Neuronal stem cell (in vitro differentiated cells): ENCODE measurements at regions not wholly inside any gene's neighbourhood (a gene's known extent, or its start where the extent isn't known, plus 50 kb on each side); places are given as distances from the start of the nearest gene placed in this dataset.

ENCODE experiments used
- DNase-seq: peaks from one replicate; pipeline ENCODE4 v3.0.0-alpha.2; 2013; ENCODE audit warnings: low spot score
- H2AFZ ChIP-seq: one replicate; pipeline ENCODE4 v1.6.1; 2013; ENCODE audit warnings: mild to moderate bottlenecking, low read length, inconsistent platforms
- H2AK5ac ChIP-seq: 2 replicates; pipeline ENCODE4 v1.6.1; 2013; ENCODE audit warnings: low read depth, mild to moderate bottlenecking, inconsistent platforms, low read length, moderate library complexity, mixed read lengths
- H2BK120ac ChIP-seq: 2 replicates; pipeline ENCODE4 v1.6.1; 2013; ENCODE audit warnings: low read depth, mild to moderate bottlenecking, inconsistent platforms, low read length, moderate library complexity, mixed read lengths
- H2BK12ac ChIP-seq: one replicate; pipeline ENCODE4 v1.6.1; 2013; ENCODE audit warnings: low read length, inconsistent platforms
- H2BK15ac ChIP-seq: 2 replicates; pipeline ENCODE4 v1.6.1; 2013; ENCODE audit warnings: mild to moderate bottlenecking, low read length, inconsistent platforms, mixed read lengths
- H2BK5ac ChIP-seq: one replicate; pipeline ENCODE4 v1.6.1; 2013; ENCODE audit warnings: inconsistent platforms, mild to moderate bottlenecking, low read length, moderate library complexity
- H3K14ac ChIP-seq: one replicate; pipeline ENCODE4 v1.6.1; 2013; ENCODE audit warnings: low read length, inconsistent platforms
- H3K18ac ChIP-seq: 2 replicates; pipeline ENCODE4 v1.6.1; 2013; ENCODE audit warnings: low read length, inconsistent platforms
- H3K23ac ChIP-seq: 2 replicates; pipeline ENCODE4 v1.6.1; 2013; ENCODE audit warnings: low read depth, mild to moderate bottlenecking, mixed read lengths, low read length, inconsistent platforms; ENCODE audit not compliant: poor library complexity
- H3K27ac ChIP-seq: replicated peaks from 3 replicates; pipeline ENCODE4 v1.5.1; 2013; ENCODE audit warnings: low read length, inconsistent platforms
- H3K27me3 ChIP-seq, 3 experiments: 2 replicates each; pipeline ENCODE4 v1.6.1; 2013; ENCODE audit warnings: low read length in 3 of 3, mild to moderate bottlenecking in 2 of 3, inconsistent platforms in 1 of 3, low read depth in 1 of 3, mixed read lengths in 1 of 3, moderate library complexity in 1 of 3; ENCODE audit not compliant: control insufficient read depth in 3 of 3, insufficient read depth in 3 of 3
- H3K36me3 ChIP-seq, 2 donors: replicated peaks in 1 of 2; 2 replicates each; pipeline ENCODE4 v1.6.1; 2013; ENCODE audit warnings: low read length in 2 of 2; ENCODE audit not compliant: control insufficient read depth in 2 of 2, insufficient read depth in 2 of 2
- H3K4ac ChIP-seq: 2 replicates; pipeline ENCODE4 v1.6.1; 2013; ENCODE audit warnings: inconsistent platforms, mild to moderate bottlenecking, low read length, moderate library complexity
- H3K4me1 ChIP-seq, 2 donors: 1 replicate in 1 of 2; 2 replicates in 1 of 2; pipeline ENCODE4 v1.6.1; 2013; ENCODE audit warnings: low read length in 2 of 2, low read depth in 1 of 2; ENCODE audit not compliant: control insufficient read depth in 2 of 2, insufficient read depth in 1 of 2
- H3K4me2 ChIP-seq: one replicate; pipeline ENCODE4 v1.6.1; 2013; ENCODE audit warnings: mild to moderate bottlenecking, low read length, inconsistent platforms; ENCODE audit not compliant: insufficient read depth, poor library complexity, severe bottlenecking
- H3K4me3 ChIP-seq, 2 donors: 2 replicates each; pipeline ENCODE4 v1.5.1; 2013; ENCODE audit warnings: low read length in 2 of 2, mild to moderate bottlenecking in 2 of 2, inconsistent platforms in 1 of 2, moderate library complexity in 1 of 2
- H3K79me1 ChIP-seq: one replicate; pipeline ENCODE4 v1.6.1; 2013; ENCODE audit warnings: low read depth, mild to moderate bottlenecking, inconsistent platforms, low read length, moderate library complexity
- H3K9ac ChIP-seq: one replicate; pipeline ENCODE4 v1.6.1; 2013; ENCODE audit warnings: mild to moderate bottlenecking, low read depth, low read length, inconsistent platforms; ENCODE audit not compliant: poor library complexity
- H3K9me3 ChIP-seq, 2 donors: replicated peaks in 1 of 2; 2 replicates each; pipeline versions ENCODE3 to v1.6.1; 2013; ENCODE audit warnings: low read length in 2 of 2, mild to moderate bottlenecking in 2 of 2, inconsistent platforms in 1 of 2, low read depth in 1 of 2, mixed read lengths in 1 of 2, moderate library complexity in 1 of 2; ENCODE audit not compliant: control insufficient read depth in 2 of 2, insufficient read depth in 1 of 2
- H4K8ac ChIP-seq: one replicate; pipeline ENCODE4 v1.6.1; 2013; ENCODE audit warnings: low read depth, mild to moderate bottlenecking, inconsistent platforms, low read length, moderate library complexity
- H4K91ac ChIP-seq: one replicate; pipeline ENCODE4 v1.6.1; 2013; ENCODE audit warnings: low read length, low read depth, mild to moderate bottlenecking, inconsistent platforms; ENCODE audit not compliant: poor library complexity
- WGBS, 2 donors: extraction: QIAGEN DNeasy Blood & Tissue Kit; methylation state at CpG; one replicate each; pipeline ENCODE4 v1.1.7; 2013; ENCODE audit warnings: missing lambda C conversion rate in 2 of 2, mixed read lengths in 1 of 2; ENCODE audit not compliant: insufficient read length in 2 of 2, insufficient replicate concordance in 1 of 2; ENCODE audit errors: extremely low coverage in 2 of 2; 5-methylcytosine and 5-hydroxymethylcytosine counted together

- WGBS, 2 donors, result no CpG with 5 or more reads among the region's 4 CpGs
Observed at GRCh38 chr5:9820691-9821449, 190.7 kb upstream of the TAS2R1 start.

GRCh38 chr5:9818340-9818845 lies 188.2 kb upstream of the TAS2R1 start:
- H2BK120ac ChIP-seq, result no peak overlapping the region
- no peak overlapping the region for H3K18ac ChIP-seq
- H3K4me3 ChIP-seq, result no peak overlapping the region
- DNase-seq, result no peak
- H3K4ac ChIP-seq, result no peak overlapping the region
- H3K9ac ChIP-seq, result no peak overlapping the region
- H4K91ac ChIP-seq, result no peak overlapping the region
- H3K79me1 ChIP-seq, result no peaks in the 10 kb centered on the region
- H2BK5ac ChIP-seq, result no peak overlapping the region
- no peak overlapping the region for H2BK12ac ChIP-seq
- H3K27me3 ChIP-seq, result no peaks in the 10 kb centered on the region
- H3K14ac ChIP-seq, result no peak overlapping the region
- no peak overlapping the region for H3K23ac ChIP-seq
- H2AK5ac ChIP-seq, result no peak overlapping the region
- no peaks in the 10 kb centered on the region for H3K4me1 ChIP-seq
- H3K36me3 ChIP-seq, result no peaks in the 10 kb centered on the region
- H3K9me3 ChIP-seq, result no peaks in the 10 kb centered on the region
- no peak overlapping the region for H4K8ac ChIP-seq
- H2BK15ac ChIP-seq, result no peak overlapping the region
- H2AFZ ChIP-seq, result no peak overlapping the region
- H3K4me2 ChIP-seq, result no peak overlapping the region
- no CpG with 5 or more reads among the region's 2 CpGs for WGBS, 2 donors
- no peak overlapping the region for H3K27ac ChIP-seq

More at GRCh38 chr5:9820691-9821449, 190.7 kb upstream of the TAS2R1 start:
- Histone ChIP-seq H2AK5ac (no peak overlapping the region), H3K23ac (no peak overlapping the region), H3K9me3 (no peaks in the 10 kb centered on the region), H3K14ac (no peak overlapping the region), H2AFZ (no peak overlapping the region), H2BK5ac (no peak overlapping the region), H3K4ac (no peak overlapping the region), H2BK15ac (no peak overlapping the region), H3K4me2 (no peak overlapping the region), H3K4me3 (no peak overlapping the region), H3K27me3 (no peaks in the 10 kb centered on the region), H4K91ac (no peak overlapping the region), H4K8ac (no peak overlapping the region), H3K27ac (no peak overlapping the region), H3K79me1 (no peaks in the 10 kb centered on the region), H2BK12ac (no peak overlapping the region), H3K4me1 (no peaks in the 10 kb centered on the region), H3K9ac (no peak overlapping the region), H2BK120ac (no peak overlapping the region), H3K18ac (no peak overlapping the region), H3K36me3 (no peaks in the 10 kb centered on the region)
- DNase-seq, result no peak

GRCh38 chr5:9817819-9818218 lies 187.7 kb upstream of the TAS2R1 start:
- Histone ChIP-seq H4K91ac (no peak overlapping the region), H3K36me3 (no peaks in the 10 kb centered on the region), H4K8ac (no peak overlapping the region), H3K14ac (no peak overlapping the region), H3K23ac (no peak overlapping the region), H3K27ac (no peak overlapping the region), H3K4me3 (no peak overlapping the region), H2BK120ac (no peak overlapping the region), H3K4ac (no peak overlapping the region), H3K79me1 (no peaks in the 10 kb centered on the region), H2BK15ac (no peak overlapping the region), H2BK12ac (no peak overlapping the region), H3K4me2 (no peak overlapping the region), H3K18ac (no peak overlapping the region), H3K9ac (no peak overlapping the region), H2AFZ (no peak overlapping the region), H2AK5ac (no peak overlapping the region), H3K4me1 (no peaks in the 10 kb centered on the region), H3K27me3 (no peaks in the 10 kb centered on the region), H3K9me3 (no peaks in the 10 kb centered on the region), H2BK5ac (no peak overlapping the region)
- DNase-seq, result no peak
- no CpG with 5 or more reads among the region's 4 CpGs for WGBS, 2 donors

GRCh38 chr5:9815051-9815450 lies 184.9 kb upstream of the TAS2R1 start:
- no peak overlapping the region for H3K18ac ChIP-seq

More at GRCh38 chr5:9815051-9815450, 184.9 kb upstream of the TAS2R1 start:
- no peak overlapping the region for H3K4me2 ChIP-seq
- no peaks in the 10 kb centered on the region for H3K79me1 ChIP-seq
- H3K23ac ChIP-seq, result no peak overlapping the region
- H3K36me3 ChIP-seq, result no peaks in the 10 kb centered on the region
- no peak for DNase-seq
- no peak overlapping the region for H2AK5ac ChIP-seq
- H4K8ac ChIP-seq, result no peak overlapping the region
- H2AFZ ChIP-seq, result no peak overlapping the region
- H2BK15ac ChIP-seq, result no peak overlapping the region
- H3K27me3 ChIP-seq, result no peaks in the 10 kb centered on the region
- H3K9ac ChIP-seq, result no peak overlapping the region
- no peak overlapping the region for H4K91ac ChIP-seq
- WGBS, 2 donors, result no CpG with 5 or more reads among the region's 1 CpG
- H2BK12ac ChIP-seq, result no peak overlapping the region
- no peak overlapping the region for H3K27ac ChIP-seq
- no peaks in the 10 kb centered on the region for H3K9me3 ChIP-seq
- H3K4me1 ChIP-seq, result no peaks in the 10 kb centered on the region
- no peak overlapping the region for H2BK120ac ChIP-seq
- H3K4me3 ChIP-seq, result no peak overlapping the region
- no peak overlapping the region for H3K14ac ChIP-seq
- no peak overlapping the region for H3K4ac ChIP-seq
- no peak overlapping the region for H2BK5ac ChIP-seq
